ENCODE measurements at regions not wholly inside any gene's neighbourhood (a gene's known extent, or its start where the extent isn't known, plus 50 kb on each side); places are given as distances from the start of the nearest gene placed in this dataset.

GRCh38 chr2:21644266-21644665, 520.5 kb downstream of the TDRD15 start:
- DNase-seq, result no peak

DNA sequence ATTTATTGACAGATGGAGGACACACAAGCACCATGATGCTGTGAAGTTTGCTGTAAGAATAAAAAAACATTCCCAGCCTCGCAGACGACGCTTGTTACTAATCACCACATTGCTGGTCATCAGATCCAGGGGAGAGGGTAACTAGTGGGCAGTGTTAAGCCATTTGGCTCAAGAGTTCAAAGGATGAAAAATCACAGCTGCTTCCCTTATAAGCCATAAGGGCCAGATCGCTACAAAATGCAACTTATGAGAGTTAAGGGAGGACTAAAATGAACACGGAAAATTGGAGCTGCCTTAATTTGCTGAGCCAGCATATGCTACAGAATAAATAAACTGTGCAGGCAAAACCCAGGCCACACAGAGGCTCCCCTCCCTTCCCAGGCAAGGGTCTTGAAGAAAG, 522.6 kb downstream of the TDRD15 start:
- DNase-seq, result no peak

DNA sequence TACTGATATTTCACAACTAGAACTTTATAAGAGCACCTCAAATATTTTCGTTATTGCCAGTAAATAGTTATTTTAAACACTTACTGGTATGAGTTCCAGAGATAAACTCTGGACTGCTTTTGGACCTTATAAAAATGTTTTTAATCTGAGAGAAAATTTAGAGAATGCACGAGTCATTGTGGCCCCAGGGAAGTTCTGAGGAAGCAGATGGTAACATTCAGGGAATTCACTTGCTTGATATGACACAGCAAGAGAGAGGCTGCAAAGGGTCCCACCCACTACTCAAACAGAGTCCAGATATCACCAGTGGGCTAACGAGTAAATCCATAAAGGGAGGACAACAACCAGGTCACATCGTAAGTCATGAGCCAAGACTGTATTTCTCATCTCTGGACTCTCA, 526.8 kb downstream of the TDRD15 start:
- no peak for DNase-seq

DNA sequence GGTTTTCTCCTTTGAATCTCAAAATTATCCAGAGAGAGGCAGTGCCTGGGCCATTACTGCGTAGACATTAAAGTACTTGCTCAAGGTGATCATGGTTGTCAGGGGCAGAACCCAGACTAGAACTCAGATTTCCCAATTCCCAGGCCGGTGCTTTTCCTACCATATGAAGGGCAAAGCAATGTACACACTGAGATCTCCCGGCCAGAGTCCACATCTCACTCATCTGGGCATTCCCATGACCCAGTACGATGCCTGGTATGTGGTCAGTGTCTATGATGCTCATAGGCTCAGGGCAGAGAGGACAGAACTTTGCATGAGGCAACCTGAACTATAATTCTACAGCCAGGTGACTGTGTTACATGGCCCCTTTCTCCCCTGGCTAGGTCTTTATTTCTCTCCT, 531.4 kb downstream of the TDRD15 start:
- DNase-seq, result no peak

DNA sequence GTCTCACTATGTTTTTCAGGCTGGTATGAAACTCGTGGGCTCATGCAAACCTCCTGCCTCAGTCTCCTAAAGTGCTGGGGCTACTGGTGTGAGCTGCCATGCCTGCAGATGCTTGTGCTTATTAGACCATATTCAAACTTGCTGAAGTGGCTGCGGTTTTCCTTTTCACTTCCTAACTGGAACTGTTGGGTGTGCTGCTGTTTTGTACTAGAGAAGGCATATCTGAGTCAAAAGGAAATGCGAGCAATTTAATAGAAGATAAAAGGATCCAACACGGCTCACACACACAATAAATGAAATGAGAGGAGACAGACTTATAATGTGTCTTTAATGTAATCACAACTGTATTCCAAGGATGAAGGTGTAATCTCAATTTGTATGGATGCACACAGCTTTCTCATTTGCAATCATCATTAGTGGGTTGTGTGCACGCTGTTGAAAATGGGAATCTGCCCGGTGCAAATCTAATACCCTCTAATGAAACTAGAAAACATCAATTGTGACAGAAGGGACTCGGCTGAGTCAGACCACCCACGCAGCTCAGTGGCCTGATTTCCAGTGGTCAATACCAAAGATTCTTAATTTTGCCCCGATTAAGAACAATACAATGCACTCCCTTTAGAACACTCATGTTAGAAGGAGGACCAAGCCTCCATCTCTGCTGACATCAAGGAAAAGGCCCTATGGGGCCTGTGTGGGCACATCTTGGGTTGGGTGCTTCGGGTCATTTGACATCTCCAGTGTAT, 532.7 kb downstream of the TDRD15 start:
- no peak for DNase-seq

GRCh38 chr2:21657445-21657844, 533.7 kb downstream of the TDRD15 start:
- DNase-seq, result no peak

DNA sequence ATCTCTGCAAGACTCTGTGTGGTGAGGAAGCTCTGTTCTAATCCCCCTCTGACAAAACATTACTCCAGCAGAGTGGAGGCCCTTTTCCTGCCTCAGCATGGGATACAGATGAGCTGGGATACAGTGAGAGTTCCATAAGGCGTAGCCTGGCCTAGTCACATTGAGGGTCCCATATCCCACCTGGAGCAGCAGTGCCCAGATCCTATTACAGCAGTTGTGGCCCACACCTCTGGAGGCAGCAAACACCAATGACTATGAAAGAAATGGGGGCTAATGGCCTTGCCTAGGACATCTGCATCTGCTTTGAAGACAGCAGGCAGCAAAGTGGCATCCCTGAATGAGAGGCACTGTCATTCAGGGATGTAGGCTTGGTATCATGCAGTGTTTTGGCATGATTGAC, 534.5 kb downstream of the TDRD15 start:
- DNase-seq, result no peak

DNA sequence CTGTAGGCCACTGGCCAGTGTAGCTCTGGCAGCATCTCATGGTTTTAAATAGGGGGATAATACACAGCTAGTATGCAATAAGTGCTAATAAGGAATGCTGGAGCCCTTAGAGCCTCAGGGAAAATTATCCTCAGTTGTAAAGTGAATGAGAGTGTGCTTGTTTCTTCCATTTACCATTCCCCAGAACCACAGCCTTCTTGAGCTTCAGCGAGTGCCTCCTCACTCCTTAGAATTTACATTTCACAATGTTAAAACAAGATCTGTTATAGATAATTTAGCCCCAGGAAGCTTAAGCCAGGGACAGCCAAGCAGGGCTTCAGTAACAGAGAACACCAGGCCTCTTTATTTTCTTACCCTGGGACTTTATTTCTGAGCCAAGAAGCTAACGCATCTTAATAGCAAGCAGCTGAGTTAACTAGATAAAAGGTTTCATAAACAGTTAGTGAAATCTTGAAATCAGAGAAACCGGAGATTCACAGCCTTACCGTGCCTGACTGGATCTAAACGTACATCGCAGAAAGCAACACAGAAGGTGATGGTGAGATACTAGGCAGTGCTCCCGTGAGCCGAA, 535.2 kb downstream of the TDRD15 start:
- no peak for DNase-seq

DNA sequence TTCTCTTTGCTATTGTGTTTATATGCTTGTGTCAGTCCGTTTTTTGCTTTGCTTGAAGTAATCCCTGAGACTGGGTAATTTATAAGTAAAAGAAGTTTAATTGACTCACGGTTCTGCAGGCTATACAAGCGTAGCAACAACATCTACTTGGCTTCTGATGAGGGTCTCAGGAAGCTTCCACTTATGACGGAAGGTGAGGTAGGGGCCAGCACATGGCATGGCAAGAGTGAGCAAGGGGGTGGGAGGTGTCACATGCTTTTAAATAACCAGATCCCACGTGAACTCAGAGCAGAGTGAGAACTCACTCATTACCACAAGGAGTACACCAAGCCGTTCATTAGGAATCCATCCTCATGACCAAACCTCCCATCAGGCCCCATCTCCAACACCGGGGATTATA, 540.3 kb downstream of the TDRD15 start:
- no peak for DNase-seq

DNA sequence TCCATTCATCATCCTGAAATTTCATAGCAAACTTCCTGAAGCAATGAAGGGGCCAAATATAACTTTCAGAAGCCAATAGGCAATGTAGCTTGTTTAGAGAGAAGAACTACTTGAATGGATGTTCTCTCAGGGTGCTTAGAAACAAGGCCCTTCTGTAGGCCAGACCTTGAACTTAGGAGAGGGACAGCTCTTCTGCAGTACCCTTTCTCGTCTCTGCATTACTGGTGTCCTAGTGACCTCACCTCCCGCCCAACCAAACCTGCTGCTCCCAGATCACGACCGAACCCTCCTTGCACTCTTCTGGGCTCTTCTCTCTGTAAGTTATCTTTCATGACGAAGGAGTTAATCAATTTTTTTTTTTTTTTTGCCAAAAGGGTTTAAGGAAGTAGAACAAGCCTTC, 543.9 kb downstream of the TDRD15 start:
- DNase-seq, result no peak

DNA sequence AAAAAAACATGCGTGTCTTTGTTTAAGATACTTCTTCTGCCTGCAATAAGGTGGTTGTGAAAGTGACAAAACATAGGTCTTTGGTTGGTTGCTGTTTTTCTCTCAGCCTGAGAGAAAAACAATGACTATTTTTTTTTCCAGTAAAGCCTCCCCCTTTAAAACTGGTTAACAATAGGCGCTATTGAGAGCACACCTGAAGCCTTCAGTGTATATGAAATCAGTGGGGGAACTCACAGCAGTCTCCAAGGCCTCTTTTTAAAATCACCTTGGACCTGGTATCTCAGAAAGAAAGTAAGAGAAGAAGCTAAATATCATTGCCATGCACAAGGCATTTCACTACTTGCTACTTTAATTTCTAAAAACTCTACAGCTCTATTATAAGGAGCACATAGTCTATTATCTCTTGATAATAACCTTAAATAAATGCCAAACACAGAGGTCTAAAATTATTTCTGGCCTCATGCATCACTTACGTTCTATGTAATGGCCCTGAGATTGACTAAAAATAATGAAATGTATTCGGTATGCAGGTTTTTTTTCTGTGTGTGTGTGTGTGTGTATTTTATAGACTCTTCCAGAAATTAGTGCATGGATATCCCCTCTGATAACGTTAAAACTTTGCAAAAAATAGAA, 544.4 kb downstream of the TDRD15 start:
- no peak for DNase-seq

- no peak for DNase-seq
Observed at GRCh38 chr2:21676041-21676440, 552.3 kb downstream of the TDRD15 start.

- DNase-seq, result no peak
Observed at GRCh38 chr2:21676676-21677075, 552.9 kb downstream of the TDRD15 start.

DNA sequence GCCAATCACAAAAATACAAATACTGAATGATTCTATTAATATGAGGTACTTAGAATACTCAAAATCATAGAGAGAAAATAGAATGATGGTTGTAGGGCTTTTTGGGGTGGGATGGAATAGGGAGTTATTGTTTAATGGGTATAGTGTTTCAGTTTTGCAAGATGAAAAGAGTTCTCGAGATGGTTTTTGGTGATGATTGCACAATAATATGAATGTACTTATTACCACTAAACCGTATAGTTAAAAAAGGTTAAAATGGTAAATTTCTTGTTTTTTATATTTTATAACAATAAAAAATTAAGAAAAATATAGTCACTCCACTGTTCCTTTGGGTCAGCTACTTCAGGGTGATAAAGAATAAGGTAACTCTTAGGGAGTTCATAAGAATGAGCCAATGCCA, 560.1 kb downstream of the TDRD15 start:
- no peak for DNase-seq

GRCh38 chr2:21687589-21687988, 563.8 kb downstream of the TDRD15 start:
- no peak for DNase-seq

DNA sequence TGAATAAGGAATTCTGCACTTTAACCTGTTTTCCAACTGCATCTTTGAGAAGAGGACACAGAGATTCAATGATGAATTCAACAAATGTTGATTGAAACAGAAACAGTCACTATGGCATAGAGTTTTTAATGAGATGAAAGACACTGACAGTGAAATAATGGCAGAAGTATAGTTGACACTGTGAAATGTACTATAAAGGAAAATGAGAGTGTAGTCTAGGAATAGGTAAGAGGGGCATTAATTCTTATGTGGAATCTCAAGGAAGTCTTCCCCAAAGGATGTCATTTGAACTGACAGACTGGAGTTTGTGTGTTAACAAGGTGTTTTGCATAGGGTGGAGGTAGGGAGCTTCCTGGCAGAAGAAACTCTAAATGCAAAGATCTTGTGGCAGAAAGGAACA, 566.2 kb downstream of the TDRD15 start:
- DNase-seq, result no peak

DNA sequence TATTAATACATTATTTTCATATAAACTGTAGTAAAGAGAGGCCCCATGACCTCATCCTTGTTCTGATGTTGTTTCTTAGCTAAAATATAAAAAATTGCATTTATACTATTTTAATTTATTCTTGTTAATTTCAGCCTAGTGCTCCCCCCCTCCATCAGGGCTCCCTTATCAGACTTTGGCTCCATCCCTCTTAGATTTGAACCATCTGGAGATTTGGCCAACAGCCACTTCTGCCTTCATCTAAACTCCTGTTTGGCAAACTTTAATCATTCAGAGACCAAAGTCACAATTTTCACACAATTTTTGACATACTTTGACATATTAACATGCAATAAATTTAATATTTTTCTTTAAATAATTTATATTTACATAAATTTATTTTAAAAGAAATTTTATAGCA, 569.3 kb downstream of the TDRD15 start:
- DNase-seq, result no peak

DNA sequence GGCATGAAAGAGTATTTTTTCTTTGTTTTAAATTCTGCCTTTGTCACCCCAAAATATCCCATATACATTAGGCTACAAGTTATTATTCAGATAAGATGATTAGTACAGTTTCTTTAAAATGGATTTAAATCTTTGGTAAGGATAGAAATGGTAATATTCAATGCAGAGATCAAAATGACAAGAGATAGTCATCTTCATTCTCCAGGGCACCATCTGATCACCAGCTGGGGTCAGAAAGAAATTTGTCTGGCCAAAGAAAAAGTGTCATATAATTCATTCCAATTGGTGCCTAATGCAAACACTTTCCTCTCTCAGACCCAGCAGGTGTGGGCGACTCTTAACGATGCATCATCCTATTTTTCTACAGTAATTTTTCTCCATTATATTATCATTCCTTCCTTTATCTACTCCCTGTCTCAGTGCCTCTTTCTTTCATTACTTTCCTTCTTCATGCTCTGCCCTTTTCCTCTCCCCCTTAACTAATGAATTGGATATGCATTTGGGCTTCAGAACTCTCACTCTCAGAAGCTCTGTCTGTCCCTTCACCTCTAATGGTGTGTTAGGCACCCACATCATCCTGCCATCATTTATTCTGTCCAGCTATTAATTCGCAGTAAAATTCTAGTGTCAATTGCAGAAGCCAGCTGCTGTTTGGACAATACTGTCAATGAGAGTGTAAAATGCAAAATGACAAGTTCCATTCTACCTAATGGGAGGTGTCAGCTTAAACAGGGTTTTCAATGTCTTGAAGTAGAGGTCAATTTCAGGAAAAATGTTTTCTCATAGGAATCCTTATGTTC, 570.5 kb downstream of the TDRD15 start:
- DNase-seq, result no peak

- no peak for DNase-seq
Observed at GRCh38 chr2:21696900-21697299, 573.1 kb downstream of the TDRD15 start.

- DNase-seq, result no peak
Observed at GRCh38 chr2:21700644-21701043, 576.9 kb downstream of the TDRD15 start.

DNA sequence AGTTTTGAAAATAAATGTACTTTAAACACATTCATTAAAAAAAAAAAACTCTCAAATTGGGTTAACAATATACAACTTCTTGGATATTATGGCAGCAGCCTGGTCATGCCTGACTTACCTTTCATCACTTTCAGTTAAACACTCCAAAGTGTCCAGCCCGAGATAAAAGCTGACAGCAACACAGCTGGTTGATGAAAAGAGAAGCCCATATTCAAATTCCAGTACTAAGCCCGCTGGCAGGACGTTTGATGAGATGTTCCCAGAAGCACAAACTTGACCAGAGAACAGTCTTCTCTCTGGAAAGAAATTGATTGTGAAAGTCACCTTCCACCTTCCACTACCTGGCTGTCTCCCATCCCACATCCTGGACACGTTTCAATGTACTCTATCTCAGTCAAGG, 586.3 kb downstream of the TDRD15 start:
- DNase-seq, result no peak

- no peak for DNase-seq
Observed at GRCh38 chr2:21710496-21710895, 586.7 kb downstream of the TDRD15 start.

DNA sequence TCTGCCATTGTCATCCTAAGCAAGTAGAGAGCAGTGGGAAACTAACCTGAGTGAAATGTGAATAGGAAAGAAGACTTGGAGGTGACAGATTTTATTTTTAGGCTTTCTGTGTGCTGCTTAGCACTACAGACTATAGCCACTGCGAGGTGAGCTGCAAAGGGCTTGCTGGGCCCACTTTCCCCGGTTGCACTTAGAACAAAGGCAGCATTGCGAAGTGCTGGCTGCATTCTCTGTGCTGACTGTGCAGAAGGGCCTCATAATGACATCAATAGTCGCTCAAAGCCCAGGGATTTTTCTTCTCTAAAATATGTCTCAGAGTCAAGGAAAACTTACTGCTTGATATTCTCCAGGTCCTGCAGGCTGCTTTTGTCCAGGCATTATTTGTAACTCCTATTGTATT, 592.1 kb downstream of the TDRD15 start:
- DNase-seq, result no peak

- no peak for DNase-seq
Observed at GRCh38 chr2:21727101-21727500, 603.3 kb downstream of the TDRD15 start.
